GM18909 (cell line): ENCODE measurements at regions not wholly inside any gene's neighbourhood (a gene's known extent, or its start where the extent isn't known, plus 50 kb on each side); places are given as distances from the start of the nearest gene placed in this dataset.

Experiments
- ATAC-seq: cut with Tn5 transposase; IDR thresholded peaks from one replicate; pipeline ENCODE4 v1.9.1; 2021; ENCODE audit warnings: mild to moderate bottlenecking; ENCODE audit not compliant: unreplicated experiment, poor library complexity

DNA sequence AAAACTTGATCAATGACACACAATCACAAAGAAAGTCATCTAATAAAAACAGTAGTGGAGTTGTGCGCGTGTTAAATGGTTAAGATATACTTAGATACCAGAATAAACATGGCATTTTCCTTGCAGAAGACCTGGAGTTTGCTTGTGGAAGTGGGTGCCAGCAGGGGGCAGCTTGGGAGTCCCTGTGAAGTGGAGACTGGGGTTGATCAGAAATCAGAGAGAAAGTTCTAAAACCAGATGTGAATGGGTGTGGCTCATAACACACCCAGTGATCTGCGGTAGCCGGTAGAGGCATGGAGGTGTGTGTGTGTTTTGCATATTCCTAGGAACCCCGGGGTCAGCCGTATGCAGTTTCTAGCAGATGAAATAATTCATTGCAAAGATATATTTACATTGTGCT, 300.1 kb upstream of the TRIB2 start:
- no peak for ATAC-seq

DNA sequence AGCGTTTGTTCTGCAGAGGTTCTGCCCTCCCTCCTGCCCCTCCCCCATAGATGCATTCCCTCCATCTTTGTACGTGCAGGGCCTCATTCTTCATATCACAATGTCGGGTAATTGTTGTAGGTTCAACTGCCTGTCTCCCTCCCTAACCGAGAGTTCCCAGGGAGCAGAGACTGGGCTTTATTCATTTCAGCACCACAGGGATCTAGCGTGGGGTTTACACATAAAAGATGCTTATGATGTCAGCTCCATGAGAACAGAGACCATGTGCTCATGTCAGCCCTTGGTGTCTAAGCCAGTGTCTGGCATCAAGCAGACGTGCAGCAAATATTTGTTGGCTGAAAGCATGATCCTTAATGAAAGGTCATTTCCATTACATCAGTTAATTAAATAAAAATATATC, 298.9 kb upstream of the TRIB2 start:
- ATAC-seq, result no peak

DNA sequence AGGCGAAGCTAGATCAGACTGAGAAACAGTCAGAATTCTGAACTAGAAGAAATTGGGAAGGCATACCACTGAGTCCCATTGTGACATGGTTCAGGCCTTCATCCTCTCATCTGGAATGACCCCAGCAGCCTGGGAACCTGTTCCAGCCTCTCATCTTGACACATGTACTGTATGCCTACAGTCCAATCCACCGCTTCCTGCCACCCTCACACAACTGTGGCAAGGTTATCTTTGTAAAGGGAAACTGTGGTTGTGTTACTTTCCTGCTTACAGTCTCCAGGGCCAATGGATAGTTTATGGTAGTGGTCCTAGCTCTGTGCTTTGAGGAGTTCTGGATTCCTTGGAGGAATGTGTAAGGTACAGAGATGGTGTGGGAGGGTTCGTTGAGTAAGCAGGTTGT, 296.9 kb upstream of the TRIB2 start:
- ATAC-seq, result no peak

DNA sequence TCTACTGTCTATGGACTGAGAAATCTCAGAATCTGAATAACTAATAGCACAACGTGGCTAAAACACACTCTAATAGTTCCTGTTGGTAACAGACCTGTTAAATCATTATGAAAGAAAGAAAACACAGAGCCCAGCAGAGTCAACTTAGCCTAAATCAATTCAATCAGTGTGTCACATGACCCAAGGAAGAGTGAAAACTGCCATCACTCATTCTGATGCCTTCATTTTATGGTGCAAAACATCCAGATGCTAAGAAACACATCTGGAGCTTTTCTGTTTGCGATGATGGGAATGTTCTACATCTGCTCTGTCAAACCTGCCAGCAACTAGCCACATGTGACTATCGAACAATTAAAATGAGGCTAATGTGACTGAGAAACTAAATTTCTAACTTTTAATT, 295.7 kb upstream of the TRIB2 start:
- ATAC-seq, result no peak

DNA sequence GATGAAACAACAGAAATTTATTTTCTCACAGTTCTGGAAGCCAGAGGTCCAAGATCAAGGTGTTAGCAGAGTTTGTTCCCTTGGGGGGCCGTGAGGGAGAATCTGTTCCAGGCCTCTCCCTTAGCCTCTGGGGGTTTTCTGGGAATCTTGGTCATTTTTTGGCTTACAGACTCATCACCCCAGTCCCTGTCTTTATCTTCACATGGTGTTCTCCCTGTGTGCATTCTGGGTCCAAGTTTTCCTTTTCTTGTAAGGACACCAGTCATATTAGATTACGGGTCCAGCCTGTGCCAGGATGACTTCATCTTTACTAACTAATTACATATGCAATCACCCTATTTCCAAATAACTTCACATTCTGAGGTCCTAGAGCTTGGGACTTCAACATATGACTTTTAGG, 292.5 kb upstream of the TRIB2 start:
- no peak for ATAC-seq

DNA sequence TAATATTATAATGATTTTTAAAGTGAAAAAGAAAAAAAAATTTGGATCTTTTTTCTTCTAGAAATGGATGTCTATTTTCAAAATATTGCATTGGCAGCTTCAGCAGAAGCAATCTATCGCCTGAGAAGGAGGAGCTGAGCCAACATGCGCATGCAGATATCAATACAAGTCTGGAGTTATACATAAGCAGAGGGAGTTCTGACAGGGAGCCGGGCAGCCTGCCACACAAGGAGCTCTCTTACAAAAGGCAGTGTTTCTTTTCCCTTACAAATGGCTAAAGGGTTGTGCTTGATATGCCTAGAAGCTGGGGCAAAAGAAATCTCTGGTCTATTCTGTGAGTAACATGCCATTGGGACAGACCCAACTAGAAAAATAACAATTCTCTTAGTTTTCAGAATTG, 291.9 kb upstream of the TRIB2 start:
- ATAC-seq, result no peak

DNA sequence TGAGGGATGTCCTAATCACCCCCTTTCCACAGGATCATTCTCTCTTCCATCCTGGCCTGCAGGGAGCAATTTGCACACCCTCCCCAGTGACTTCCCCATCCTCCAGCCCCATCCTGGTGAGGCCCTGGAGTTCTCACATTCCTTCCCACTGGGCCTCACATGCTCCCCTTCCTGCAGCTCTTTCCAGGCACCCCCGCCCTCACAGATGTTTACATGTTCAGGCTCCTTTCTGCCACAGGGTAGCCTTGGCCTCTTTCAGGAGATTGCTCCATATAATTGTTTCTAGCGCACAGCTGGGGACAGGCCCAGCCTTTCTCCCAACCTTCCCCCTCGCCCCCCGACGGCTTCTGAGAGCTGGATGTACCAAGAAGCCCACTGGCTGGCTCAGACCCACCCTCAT, 288.4 kb upstream of the TRIB2 start:
- ATAC-seq, result no peak

DNA sequence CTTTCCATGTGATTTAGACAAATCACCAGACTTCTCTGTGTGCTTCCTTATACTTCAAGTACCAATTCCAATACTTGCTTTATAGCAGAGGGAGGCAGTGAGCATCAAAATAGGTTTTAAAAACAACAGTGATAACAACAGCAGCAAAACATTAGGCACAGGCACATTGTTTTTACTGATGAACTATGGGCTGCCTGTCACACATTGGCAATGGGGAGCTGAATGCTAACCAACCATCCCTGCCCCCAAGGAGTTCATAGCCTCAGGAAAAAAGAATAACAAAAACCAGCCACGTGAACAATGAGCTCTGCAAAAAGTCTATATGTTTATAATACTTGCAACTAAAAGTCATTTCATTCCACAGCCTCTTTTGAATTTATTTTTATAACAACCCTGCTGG, 287.9 kb upstream of the TRIB2 start:
- ATAC-seq, result no peak

DNA sequence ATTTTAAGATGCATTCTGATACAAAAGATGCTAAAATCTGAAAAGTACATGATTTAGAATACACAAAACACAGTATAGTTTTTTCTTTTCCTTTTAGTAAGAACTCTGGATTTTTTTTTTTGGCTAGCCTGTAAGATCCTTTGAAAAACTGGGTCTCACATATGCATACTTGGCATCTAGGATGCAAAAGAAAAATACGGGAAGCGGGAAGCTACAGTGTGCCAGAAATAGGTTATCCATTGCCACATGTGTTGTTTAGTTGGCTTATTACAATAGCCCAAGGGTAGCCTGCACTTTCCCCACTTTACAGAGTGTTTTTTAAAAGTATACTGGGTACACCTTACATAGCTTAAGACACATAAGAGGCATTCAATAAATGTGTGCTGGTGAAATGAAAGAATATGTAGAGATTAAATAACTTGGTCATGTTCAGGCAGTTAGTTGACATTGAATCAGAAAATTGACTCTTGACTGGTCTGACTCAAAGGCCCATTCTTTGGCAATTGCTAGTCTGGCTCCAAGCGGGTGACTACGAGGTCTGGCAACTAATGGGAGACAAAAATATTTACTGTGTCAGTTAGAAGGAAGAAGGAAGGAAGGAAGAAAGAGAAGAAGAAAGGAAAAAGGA, 286.8 kb upstream of the TRIB2 start:
- ATAC-seq, result no peak

DNA sequence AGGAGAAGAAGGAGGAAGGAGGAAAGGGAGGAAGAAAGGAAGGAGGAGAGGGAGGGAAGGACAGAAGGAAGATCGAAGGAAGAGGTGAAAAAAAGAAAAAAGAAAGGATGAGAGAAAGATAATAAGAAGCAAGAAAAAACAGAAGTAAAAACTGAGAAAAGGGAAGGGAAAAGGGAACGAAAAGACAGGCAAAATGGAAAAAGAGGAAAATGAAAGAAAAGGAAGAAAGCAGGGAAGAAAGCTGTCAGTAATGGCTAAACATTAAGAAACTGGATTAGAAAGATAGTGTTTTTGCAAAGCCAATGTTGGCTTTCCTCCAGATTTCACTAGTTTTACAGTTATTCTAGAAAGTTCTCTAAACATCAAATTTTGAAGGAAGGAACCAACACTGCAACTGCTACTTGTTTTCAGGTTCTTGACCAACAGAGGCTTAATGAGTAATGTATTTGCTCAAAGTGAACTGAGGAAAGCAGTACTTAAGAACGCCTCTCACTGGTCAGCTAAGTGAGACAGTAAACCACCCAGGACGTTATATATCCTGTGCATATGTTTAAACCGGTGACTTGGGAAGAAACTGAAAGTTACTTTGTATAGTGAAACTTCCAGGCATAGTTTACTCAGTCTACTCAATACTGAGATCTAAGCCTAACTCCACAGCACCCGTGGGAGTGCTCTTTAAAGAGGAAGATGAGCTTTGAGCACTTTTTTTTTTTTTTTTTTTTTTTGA, 286.2 kb upstream of the TRIB2 start:
- ATAC-seq, result peak; percentile 99

DNA sequence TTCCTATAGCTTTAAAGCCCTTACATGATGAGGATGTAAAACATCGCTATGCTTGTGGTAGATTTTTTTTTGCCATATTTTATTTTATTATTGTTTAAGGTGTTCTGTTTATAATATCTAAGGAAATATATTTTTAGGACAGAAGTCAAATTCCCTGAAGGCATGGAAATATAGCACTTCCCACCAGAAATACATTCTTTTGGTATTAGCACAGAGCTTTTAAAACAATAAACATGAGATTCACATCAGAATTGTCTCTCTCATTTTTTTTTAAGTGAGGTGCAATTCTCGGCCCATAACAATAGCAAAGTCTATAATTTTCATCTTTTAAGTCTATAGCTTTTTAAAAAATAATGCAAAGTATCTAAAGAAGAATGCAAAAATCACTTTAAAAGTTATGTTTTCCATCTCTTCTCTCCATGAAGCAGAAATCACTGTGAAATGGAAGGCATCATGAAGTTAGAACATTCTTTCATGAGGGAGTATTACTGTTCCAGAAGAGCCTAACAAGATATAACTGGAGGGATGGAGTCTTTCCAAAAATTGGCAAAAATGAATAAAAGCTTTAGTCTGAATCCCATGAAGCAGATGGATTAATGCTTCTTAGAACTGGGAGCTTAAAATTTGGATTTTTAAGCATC, 283.6 kb upstream of the TRIB2 start:
- no peak for ATAC-seq

DNA sequence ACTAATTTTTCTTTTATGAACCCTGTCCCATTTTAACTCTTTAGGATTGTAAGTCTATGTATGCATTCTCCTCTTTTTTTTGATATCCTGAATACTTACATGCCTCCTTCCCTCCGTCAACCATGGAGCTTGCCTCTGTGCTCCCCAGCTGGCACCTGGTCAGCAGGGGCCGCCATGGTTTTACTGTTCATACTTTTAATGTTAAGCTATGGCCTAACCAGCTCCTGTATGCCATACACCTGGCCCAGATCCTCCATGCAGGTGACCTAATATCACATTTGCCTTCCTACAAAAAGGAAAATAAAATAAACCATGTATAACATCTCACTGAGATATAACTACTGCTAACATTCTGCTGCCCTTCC, 283.1 kb upstream of the TRIB2 start:
- no peak for ATAC-seq

DNA sequence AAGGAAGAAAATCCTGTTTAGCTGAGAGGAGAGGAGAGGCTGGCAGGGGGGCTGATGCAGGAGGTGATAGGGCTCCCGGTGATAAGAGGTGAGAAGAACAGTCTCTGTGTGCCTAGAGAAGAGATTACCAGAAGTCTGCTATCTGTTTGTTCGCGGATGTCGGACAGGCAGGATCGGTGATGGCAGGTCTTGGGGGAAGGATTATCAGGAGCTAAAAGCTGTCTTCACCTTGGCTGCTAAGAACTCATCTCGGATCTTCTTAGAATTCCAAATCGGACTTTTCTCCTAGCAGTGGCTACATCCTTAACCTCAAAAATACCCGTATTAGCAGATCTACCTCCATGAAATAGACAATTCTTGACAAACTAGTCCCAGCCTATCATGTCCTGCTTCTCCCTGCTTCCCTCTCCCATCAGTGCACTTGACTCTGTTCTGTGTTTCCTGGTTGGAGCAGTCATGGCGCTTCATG, 282.1 kb upstream of the TRIB2 start:
- ATAC-seq, result no peak

DNA sequence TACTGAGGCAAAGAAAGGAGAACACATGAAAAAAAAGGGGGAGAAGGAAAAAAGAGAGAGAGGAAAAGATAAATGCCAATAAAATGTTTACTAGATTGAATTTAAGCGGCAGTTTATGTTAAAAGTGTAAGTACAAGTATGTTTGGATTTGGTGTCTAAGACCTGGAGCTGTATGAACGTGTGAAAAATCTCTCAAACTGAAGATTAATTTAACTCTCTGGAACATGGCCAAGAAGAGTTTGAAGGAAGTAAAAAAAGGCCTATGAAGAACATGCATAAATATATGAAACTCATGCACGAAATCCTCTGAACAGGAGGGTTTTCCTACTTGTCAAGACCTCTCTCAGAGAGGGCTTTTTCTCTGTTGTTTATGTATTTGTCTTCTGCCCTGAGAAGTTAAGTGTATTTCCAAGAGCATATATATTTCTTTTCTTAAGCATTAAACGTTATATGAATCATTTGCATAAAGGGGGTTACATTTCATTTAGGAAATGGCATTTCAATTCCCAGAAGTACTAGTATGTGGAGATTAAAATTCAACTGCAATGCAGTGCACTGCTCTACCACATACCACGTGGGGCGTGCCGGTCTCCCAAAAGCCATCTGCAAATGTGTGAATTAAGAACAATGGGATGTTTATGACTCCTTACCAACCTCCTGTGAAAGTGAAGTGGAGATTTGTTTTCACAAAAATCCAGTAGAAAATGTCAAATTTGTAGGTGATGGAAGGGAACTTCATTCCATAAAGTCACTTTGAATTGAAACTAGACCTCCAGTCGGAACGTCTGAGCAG, 281.1 kb upstream of the TRIB2 start:
- no peak for ATAC-seq

DNA sequence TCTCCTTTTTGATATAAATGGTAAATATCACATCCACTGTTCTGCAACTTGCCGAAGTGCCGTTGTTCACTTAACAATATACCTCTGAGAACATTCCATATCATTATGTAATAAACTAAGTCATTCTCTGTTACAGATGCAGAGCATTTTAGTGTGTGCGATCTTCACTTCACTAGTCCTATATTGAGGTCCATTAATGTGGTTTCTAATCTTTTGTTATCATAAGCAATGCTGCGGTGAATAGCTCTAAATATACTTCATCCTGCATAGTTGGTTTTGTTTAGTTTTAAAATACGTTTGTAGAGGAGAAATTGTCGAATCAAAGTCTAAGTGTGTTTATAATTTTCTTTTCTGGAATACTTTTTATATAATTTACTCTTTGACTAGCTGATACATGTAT, 280.3 kb upstream of the TRIB2 start:
- ATAC-seq, result no peak

DNA sequence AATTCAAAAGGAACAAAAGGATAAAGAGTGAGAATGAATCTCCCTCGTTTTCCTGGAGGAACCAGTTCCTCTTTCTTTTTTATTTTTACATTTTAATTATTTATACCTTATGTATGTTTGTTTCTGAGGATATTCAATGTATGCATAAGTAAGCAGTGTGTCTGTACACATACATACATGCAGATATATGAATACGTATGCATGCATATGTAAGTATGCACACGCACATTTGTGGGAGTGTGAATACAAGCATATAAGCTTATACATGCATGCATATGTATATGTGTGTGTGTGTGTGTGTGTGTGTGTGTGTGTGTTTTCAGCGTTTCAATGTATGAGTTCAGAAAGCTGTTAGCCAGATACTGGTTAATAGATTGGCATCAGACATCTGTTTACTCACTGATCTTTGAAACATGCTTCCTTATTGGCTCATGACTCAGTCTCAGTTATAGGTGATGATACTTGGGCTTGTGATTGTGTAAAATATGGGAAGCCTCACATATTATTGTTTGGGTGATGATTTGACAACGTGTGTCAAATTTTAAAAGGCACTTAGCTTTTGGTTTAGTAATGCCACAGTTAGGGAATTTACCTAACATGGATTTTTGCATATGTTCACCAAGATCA, 279.7 kb upstream of the TRIB2 start:
- no peak for ATAC-seq

DNA sequence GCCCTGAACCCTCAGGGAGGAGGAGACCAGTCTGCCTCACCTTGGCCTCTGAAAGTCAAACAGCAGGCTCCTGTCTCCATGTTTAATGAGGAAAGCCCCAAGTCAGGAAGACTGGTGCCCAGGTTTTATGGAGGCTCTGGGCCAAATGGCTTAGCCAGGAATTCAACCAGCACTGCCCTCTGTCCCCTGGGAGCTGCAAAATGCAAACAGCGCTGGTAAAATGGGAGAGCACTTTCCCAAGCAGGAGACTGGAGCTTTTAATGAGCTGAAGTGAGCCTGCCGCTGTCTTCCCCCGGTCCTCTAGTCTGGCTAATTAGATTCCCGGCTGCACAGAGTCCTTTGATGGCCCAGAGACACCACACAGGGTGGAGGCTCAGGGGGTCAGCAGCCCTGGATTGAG, 276.0 kb upstream of the TRIB2 start:
- ATAC-seq, result no peak

DNA sequence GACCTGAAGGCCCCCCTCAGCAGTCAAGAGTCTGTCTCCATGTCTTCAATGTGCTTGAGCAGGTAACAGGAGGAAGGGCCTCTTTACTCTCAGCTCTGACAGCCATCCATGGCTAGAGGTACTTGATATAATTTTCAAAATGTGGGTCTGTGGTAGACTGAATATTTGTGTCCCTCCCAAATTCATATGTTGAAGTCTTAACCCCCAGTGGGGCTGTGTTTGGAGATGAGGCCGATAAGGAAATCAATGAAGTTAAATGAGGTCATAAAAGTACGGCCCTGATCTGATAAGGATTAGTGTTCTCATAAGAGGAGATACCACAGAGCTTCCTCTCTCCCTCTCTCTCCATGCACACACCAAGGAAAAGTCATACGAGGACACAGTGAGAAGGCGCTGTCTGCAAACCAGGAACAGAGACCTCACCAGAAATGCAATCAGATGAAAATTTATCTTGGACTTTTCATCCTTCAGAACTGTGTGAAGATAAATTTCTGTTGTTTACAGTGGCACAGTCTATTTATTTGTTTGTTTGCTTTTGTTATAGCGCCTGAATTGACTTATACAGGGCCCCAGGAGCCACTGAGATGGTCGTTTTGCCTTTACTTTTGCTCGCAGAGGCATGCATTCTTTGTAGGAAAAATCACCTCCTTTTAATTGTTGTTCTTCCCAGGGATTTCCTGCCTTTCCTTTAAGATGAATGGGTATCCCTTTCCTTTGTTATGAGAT, 274.8 kb upstream of the TRIB2 start:
- no peak for ATAC-seq

DNA sequence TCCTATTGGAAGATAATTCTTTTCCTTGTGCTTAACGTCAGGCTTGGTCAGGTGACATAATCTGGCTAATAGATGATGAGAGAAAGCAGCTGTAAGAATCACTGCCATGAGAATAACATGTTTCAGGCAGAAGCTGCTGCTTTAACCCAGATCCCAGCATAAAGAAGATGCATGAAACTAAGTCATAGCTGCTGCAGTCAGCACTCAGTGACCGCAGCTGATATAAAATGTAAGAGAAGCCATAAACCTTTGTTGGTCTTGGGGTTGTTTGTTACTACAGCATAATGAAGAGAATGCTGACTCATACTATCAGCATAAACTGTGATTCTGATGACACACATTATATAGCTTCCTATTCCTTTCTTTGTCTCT, 274.3 kb upstream of the TRIB2 start:
- no peak for ATAC-seq
